ENCODE measurements at regions not wholly inside any gene's neighbourhood (a gene's known extent, or its start where the extent isn't known, plus 50 kb on each side); places are given as distances from the start of the nearest gene placed in this dataset.

DNA sequence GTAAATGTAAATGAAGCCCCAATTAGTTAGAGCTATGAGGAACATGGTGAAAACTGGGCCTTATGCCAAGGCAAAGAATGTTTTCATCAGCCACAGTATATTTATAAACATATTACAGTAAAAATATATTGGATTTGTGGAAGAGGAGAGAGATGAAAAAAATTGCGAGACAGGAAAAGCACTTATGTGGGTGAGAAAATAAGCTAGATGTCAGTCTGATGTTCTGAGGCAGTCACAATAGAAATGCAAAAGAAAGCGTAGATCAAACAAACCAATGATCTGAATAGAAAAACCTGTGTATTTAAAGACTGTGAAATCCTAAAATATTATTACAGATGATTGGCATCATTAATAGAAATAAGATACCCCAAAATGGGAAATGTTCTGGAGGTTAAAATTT, 1332.5 kb downstream of the SLITRK5 start:
- intact Hi-C loops (cut with micrococcal nuclease): no loop called here
- Histone ChIP-seq H4K20me1 (ENCODE audit: low read length) (no peaks in the 10 kb centered on the region), H3K4me3 (ENCODE audit: low read length) (no peak overlapping the region), H3K9me3 (ENCODE audit: low read length) (no peaks in the 10 kb centered on the region), H3K27ac (ENCODE audit: low read length) (no peak overlapping the region), H3K36me3 (ENCODE audit: low read depth, low read length) (no peaks in the 10 kb centered on the region), H3K27me3 (ENCODE audit: low read length) (no peaks in the 10 kb centered on the region), H3K9ac (ENCODE audit: low read length) (no peak overlapping the region), H3K4me1 (ENCODE audit: insufficient read depth, low read length) (no peaks in the 10 kb centered on the region), H3K9me2 (replicated peaks; ENCODE audit: low read length) (no peaks in the 10 kb centered on the region), H3K4me2 (ENCODE audit: low read length) (no peak overlapping the region), H3F3A (ENCODE audit: low read length, unreplicated experiment) (no peaks in the 10 kb centered on the region), H2AFZ (ENCODE audit: low read length) (no peak overlapping the region), H3K79me2 (ENCODE audit: low read length) (no peaks in the 10 kb centered on the region)
- BruUV-seq (replicated peaks): no TSS peak
- TF ChIP-seq EZH2phosphoT487 (IDR thresholded peaks at IDR 0.05; ENCODE audit: borderline replicate concordance, low read length) (no peak), EZH2 (IDR thresholded peaks at IDR 0.05; ENCODE audit: low read length, unreplicated experiment) (no peak)
- TF ChIP-seq, protein P1, sequence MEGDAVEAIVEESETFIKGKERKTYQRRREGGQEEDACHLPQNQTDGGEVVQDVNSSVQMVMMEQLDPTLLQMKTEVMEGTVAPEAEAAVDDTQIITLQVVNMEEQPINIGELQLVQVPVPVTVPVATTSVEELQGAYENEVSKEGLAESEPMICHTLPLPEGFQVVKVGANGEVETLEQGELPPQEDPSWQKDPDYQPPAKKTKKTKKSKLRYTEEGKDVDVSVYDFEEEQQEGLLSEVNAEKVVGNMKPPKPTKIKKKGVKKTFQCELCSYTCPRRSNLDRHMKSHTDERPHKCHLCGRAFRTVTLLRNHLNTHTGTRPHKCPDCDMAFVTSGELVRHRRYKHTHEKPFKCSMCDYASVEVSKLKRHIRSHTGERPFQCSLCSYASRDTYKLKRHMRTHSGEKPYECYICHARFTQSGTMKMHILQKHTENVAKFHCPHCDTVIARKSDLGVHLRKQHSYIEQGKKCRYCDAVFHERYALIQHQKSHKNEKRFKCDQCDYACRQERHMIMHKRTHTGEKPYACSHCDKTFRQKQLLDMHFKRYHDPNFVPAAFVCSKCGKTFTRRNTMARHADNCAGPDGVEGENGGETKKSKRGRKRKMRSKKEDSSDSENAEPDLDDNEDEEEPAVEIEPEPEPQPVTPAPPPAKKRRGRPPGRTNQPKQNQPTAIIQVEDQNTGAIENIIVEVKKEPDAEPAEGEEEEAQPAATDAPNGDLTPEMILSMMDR (conservative IDR thresholded peaks at IDR 0.05; ENCODE audit: low read depth, low read length): no peak
- POLR2A ChIA-PET (ENCODE audit: unreplicated experiment): no interaction called here
- ATAC-seq (no peak), DNase-seq (no peak)
- CTCF ChIA-PET: no interaction called here

DNA sequence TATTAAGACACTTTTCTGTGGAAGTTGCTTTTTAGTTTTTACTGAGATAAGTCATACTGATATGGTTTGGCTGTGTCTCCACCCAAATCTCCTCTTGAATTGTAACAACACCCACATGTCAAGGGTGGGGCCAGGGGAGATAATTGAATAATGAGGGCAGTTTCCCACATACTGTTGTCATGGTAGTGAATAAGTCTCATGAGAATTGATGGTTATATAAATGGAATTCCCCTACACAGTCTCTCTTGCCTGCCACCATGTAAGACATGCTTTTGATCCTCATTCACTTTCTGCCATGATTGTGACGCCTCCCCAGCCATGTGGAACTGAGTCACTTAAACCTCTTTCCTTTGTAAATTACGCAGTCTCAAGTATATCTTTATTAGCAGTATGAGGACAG, 1340.4 kb downstream of the SLITRK5 start:
- Histone ChIP-seq H3K36me3 (ENCODE audit: low read depth, low read length) (no peaks in the 10 kb centered on the region), H3K9me3 (ENCODE audit: low read length) (no peaks in the 10 kb centered on the region), H3K4me1 (ENCODE audit: insufficient read depth, low read length) (no peaks in the 10 kb centered on the region), H3K27me3 (ENCODE audit: low read length) (no peaks in the 10 kb centered on the region), H3K4me2 (ENCODE audit: low read length) (no peak overlapping the region), H3F3A (ENCODE audit: low read length, unreplicated experiment) (no peaks in the 10 kb centered on the region), H2AFZ (ENCODE audit: low read length) (no peak overlapping the region), H3K27ac (ENCODE audit: low read length) (no peak overlapping the region), H3K79me2 (ENCODE audit: low read length) (no peaks in the 10 kb centered on the region), H4K20me1 (ENCODE audit: low read length) (no peaks in the 10 kb centered on the region), H3K4me3 (ENCODE audit: low read length) (no peak overlapping the region), H3K9me2 (replicated peaks; ENCODE audit: low read length) (no peaks in the 10 kb centered on the region), H3K9ac (ENCODE audit: low read length) (no peak overlapping the region)
- no TSS peak for BruUV-seq (replicated peaks)
- DNase-seq (no peak), ATAC-seq (no peak)
- POLR2A ChIA-PET (ENCODE audit: unreplicated experiment): no interaction called here
- TF ChIP-seq EZH2 (IDR thresholded peaks at IDR 0.05; ENCODE audit: low read length, unreplicated experiment): no peak
- TF ChIP-seq, protein P1 (conservative IDR thresholded peaks at IDR 0.05; ENCODE audit: low read depth, low read length): no peak
- no peak for TF ChIP-seq EZH2phosphoT487 (IDR thresholded peaks at IDR 0.05; ENCODE audit: borderline replicate concordance, low read length)
- CTCF ChIA-PET: no interaction called here
- intact Hi-C loops (cut with micrococcal nuclease): no loop called here

DNA sequence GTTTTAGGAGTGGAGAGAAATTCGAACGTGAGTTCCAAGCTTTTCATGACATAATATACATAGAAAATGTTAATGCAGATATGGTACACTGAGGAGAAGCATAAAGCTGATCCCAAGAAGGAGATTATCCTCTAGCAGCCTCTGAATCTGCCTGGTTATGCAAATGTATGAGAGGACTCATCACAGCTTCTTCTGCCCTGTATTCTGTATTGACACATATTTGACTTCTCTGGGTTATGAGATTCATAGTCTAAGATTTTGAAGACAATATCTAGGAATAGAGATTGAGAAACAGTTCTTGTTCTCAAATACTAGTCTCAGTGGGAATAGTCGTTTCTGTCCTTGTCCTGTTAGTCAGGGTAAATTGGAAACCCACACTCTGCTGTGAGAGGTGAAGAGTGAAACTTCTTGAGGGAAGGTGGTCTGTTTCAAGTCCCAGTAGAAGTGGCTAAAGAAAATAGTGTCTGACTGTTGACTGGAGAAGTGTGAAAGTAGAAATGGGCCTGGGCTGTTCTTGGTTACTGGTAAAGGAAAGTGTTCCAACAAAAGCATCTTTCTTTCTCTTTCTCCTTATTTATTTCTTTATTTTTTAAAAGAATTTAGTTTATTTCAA, 1356.6 kb downstream of the SLITRK5 start:
- H3K27ac ChIP-seq (ENCODE audit: low read length): no peak overlapping the region
- H3K4me1 ChIP-seq (ENCODE audit: insufficient read depth, low read length): no peaks in the 10 kb centered on the region
- H3K4me2 ChIP-seq (ENCODE audit: low read length): no peak overlapping the region
- H4K20me1 ChIP-seq (ENCODE audit: low read length): no peaks in the 10 kb centered on the region
- POLR2A ChIA-PET (ENCODE audit: unreplicated experiment): no interaction called here
- ATAC-seq (no peak), DNase-seq (no peak)
- TF ChIP-seq, protein P1 (conservative IDR thresholded peaks at IDR 0.05; ENCODE audit: low read depth, low read length): no peak
- no peak for TF ChIP-seq EZH2phosphoT487 (IDR thresholded peaks at IDR 0.05; ENCODE audit: borderline replicate concordance, low read length)
- TF ChIP-seq EZH2 (IDR thresholded peaks at IDR 0.05; ENCODE audit: low read length, unreplicated experiment): no peak
- H3K9me2 ChIP-seq (replicated peaks; ENCODE audit: low read length): no peaks in the 10 kb centered on the region
- CTCF ChIA-PET: no interaction called here
- H3K79me2 ChIP-seq (ENCODE audit: low read length): no peaks in the 10 kb centered on the region
- BruUV-seq (replicated peaks): no TSS peak
- no peak overlapping the region for H3K4me3 ChIP-seq (ENCODE audit: low read length)
- no peaks in the 10 kb centered on the region for H3K27me3 ChIP-seq (ENCODE audit: low read length)
- H3F3A ChIP-seq (ENCODE audit: low read length, unreplicated experiment): no peaks in the 10 kb centered on the region
- no peak overlapping the region for H2AFZ ChIP-seq (ENCODE audit: low read length)
- no peaks in the 10 kb centered on the region for H3K36me3 ChIP-seq (ENCODE audit: low read depth, low read length)
- no peak overlapping the region for H3K9ac ChIP-seq (ENCODE audit: low read length)
- no peaks in the 10 kb centered on the region for H3K9me3 ChIP-seq (ENCODE audit: low read length)
- intact Hi-C loops (cut with micrococcal nuclease): no loop called here
